B cell (primary cell): ENCODE measurements at regions not wholly inside any gene's neighbourhood (a gene's known extent, or its start where the extent isn't known, plus 50 kb on each side); places are given as distances from the start of the nearest gene placed in this dataset.

ENCODE experiments used
- ATAC-seq: fragments of 200-7000 bp; cut with Tn5 transposase; one replicate; pipeline ENCODE4 v1.10.0; 2021; ENCODE audit warnings: low read depth, mild to moderate bottlenecking, moderate number of reproducible peaks, moderate library complexity
- CTCF ChIA-PET: fragments of 350-600 bp; sonication (Branson Sonifier 250); formaldehyde crosslinking; loops from one replicate; lab custom pipeline; 2021; ENCODE audit warnings: antibody characterized with exemption, inconsistent platforms; lab: Charles Lee
- POLR2A ChIA-PET: fragments of 350-600 bp; sonication (Branson Sonifier 250); formaldehyde crosslinking; loops from one replicate; lab custom pipeline; 2021; ENCODE audit warnings: antibody characterized with exemption; lab: Charles Lee
- DNase-seq: peaks from one replicate; pipeline ENCODE4 v3.0.0; 2013
- H2AFZ ChIP-seq: 2 replicates; pipeline ENCODE4 v1.6.1; 2012; ENCODE audit warnings: mild to moderate bottlenecking, low read depth, low read length; ENCODE audit not compliant: insufficient read depth, poor library complexity, severe bottlenecking
- H3K27ac ChIP-seq, 2 donors: 1 replicate in 1 of 2; 2 replicates in 1 of 2; pipeline ENCODE4 v1.5.1; 2012 to 2013; ENCODE audit warnings: low read length in 2 of 2, mild to moderate bottlenecking in 2 of 2, moderate library complexity in 1 of 2
- H3K27me3 ChIP-seq, 4 experiments: fragments of 200-600 bp in 1 of 4; sonication (generic) in 1 of 4; replicated peaks in 1 of 4; 1 replicate in 2 of 4; 2 replicates in 2 of 4; pipeline versions ENCODE4 v1.6.1 to v1.7.0; 2013 to 2016; ENCODE audit warnings: low read length in 3 of 4, mild to moderate bottlenecking in 2 of 4, mixed read lengths in 1 of 4, moderate library complexity in 1 of 4; ENCODE audit not compliant: insufficient read depth in 4 of 4, control insufficient read depth in 3 of 4; ENCODE audit errors: control extremely low read depth in 1 of 4
- H3K36me3 ChIP-seq, 2 experiments: replicated peaks in 1 of 2; 1 replicate in 1 of 2; 2 replicates in 1 of 2; pipeline versions ENCODE4 v1.6.1 to v1.7.1; 2013; ENCODE audit warnings: low read length in 1 of 2; ENCODE audit not compliant: insufficient read depth in 2 of 2, control insufficient read depth in 1 of 2; ENCODE audit errors: control extremely low read depth in 1 of 2, extremely low read depth in 1 of 2
- H3K4me1 ChIP-seq, 2 donors: fragments of 200-600 bp in 1 of 2; sonication (generic) in 1 of 2; 1 replicate in 1 of 2; 2 replicates in 1 of 2; pipeline versions ENCODE4 v1.5.1 to v1.6.1; 2013 to 2017; ENCODE audit warnings: low read length in 2 of 2; ENCODE audit not compliant: control insufficient read depth in 2 of 2, insufficient read depth in 2 of 2
- H3K4me2 ChIP-seq: replicated peaks from 2 replicates; pipeline ENCODE3; 2012; ENCODE audit warnings: mild to moderate bottlenecking, low read depth, low read length; ENCODE audit not compliant: poor library complexity, severe bottlenecking
- H3K4me3 ChIP-seq, 5 experiments: fragments of 200-600 bp in 1 of 5; sonication (generic) in 1 of 5; 1 replicate in 3 of 5; 2 replicates in 2 of 5; pipeline versions ENCODE4 v1.5.1 to v1.7.0; 2011 to 2016; ENCODE audit warnings: low read length in 4 of 5, mild to moderate bottlenecking in 4 of 5, low read depth in 2 of 5, control low read depth in 1 of 5, moderate library complexity in 1 of 5; ENCODE audit not compliant: insufficient read depth in 1 of 5; ENCODE audit errors: control extremely low read depth in 1 of 5, extremely low read depth in 1 of 5
- H3K79me2 ChIP-seq: fragments of 200-600 bp; sonication (generic); one replicate; pipeline ENCODE4 v1.6.0; 2016; ENCODE audit warnings: low read length; ENCODE audit not compliant: control insufficient read depth, insufficient read depth
- H3K9ac ChIP-seq: fragments of 200-600 bp; sonication (generic); 2 replicates; pipeline ENCODE4 v1.6.1; 2017; ENCODE audit warnings: mild to moderate bottlenecking, low read length, moderate library complexity
- H3K9me3 ChIP-seq, 3 donors: one replicate each; pipeline versions ENCODE4 v1.6.1 to v1.7.1; 2013; ENCODE audit warnings: low read length in 2 of 3; ENCODE audit not compliant: control insufficient read depth in 2 of 3, insufficient read depth in 1 of 3; ENCODE audit errors: control extremely low read depth in 1 of 3
- H4K20me1 ChIP-seq: 2 replicates; pipeline ENCODE4 v1.6.0; 2012; ENCODE audit warnings: mild to moderate bottlenecking, low read length; ENCODE audit not compliant: insufficient read depth, control insufficient read depth, poor library complexity, severe bottlenecking
- H3K27ac Mint-ChIP-seq: one replicate; pipeline ENCODE4 v1.8.0; 2021; ENCODE audit warnings: mixed read lengths
- H3K27me3 Mint-ChIP-seq: one replicate; pipeline ENCODE4 v1.8.0; 2021; ENCODE audit warnings: mixed read lengths
- H3K4me1 Mint-ChIP-seq: one replicate; pipeline ENCODE4 v1.8.0; 2021; ENCODE audit warnings: mixed read lengths
- H3K4me3 Mint-ChIP-seq: one replicate; pipeline ENCODE4 v1.8.0; 2021; ENCODE audit warnings: mixed read lengths
- H3K9me3 Mint-ChIP-seq: one replicate; pipeline ENCODE4 v1.8.0; 2022; ENCODE audit warnings: mixed read lengths; ENCODE audit not compliant: insufficient read depth
- CTCF ChIP-seq: fragments of 200-600 bp; IDR thresholded peaks from one replicate; pipeline ENCODE4 v1.8.0; 2022; ENCODE audit warnings: antibody characterized with exemption, mild to moderate bottlenecking
- EZH2 ChIP-seq: IDR thresholded peaks from 2 replicates; pipeline ENCODE4 v1.6.1; 2012; ENCODE audit warnings: borderline replicate concordance, low read depth, mild to moderate bottlenecking, moderate library complexity, low read length; ENCODE audit not compliant: insufficient read depth, poor library complexity, severe bottlenecking
- WGBS: methylation state at CpG from one replicate; pipeline ENCODE4 v1.1.5; 2013; ENCODE audit warnings: missing lambda C conversion rate; ENCODE audit not compliant: insufficient coverage; 5-methylcytosine and 5-hydroxymethylcytosine counted together
- intact Hi-C: fragments of 100-400 bp; cut with micrococcal nuclease; formaldehyde crosslinking; loops from one replicate; pipeline ENCODE4 v1.10.0; 2022

DNA sequence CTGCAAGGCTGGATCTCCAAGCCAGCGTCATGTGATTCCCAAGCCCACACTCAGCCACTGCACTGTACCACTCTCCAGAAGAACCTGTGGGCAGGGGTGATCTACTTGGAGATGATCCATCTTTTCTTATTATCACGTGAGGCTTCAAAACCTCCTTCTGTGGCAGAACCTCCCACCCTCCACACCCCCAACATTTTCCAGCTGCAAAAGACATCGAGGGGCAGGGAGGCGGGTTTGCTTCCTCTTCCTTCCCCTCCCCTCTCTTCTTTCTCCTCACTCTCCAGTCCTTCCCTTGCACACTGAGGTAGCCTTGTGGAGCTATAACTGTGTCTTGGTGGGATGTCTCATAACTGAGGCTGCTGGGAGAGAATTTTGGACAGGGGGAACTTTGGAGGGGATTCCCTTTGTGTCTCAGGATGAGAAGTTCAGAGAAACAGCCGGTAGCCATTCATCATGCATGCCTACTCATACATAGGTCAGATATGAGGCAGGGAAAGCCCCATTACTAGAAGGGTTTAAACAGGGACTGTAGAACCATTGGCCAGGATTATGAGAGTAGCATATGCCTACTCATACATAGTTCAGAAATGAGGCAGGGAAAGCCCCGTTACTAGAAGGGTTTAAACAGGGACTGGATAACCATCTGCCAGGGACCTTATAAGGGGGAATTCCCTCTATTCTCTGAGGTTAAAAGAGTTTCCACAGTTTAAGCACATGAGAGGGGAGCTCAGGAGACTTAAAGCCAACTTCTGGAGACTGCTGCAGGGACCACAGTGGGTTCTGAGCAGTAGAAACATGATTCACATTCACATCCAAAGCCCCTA, 420.7 kb upstream of the CADM1 start:
- Mint-ChIP-seq H3K9me3 (no peaks in the 10 kb centered on the region), H3K27me3 (no peaks in the 10 kb centered on the region), H3K4me3 (peak overlapping the region; percentile 12), H3K4me1 (peaks cover 28% of the 10 kb centered on the region), H3K27ac (no peak overlapping the region)
- POLR2A ChIA-PET = interaction anchor here (0.6 kb wide), 1 partner anchor 382 kb away, joined by 4 read pairs; no protein-coding TSS in a partner anchor
- TF ChIP-seq CTCF = no peak
- no peak for TF ChIP-seq EZH2
- H4K20me1 ChIP-seq = no peaks in the 10 kb centered on the region
- H3K36me3 ChIP-seq = no peaks in the 10 kb centered on the region
- peak; percentile 76 for ATAC-seq
- no peak overlapping the region for H3K4me3 ChIP-seq
- peaks cover 0 to 10% of the 10 kb centered on the region in 2 donors for H3K4me1 ChIP-seq
- intact Hi-C loops = no loop called here
- WGBS = 10% methylated on average over 2 of the region's 6 CpGs
- H3K9ac ChIP-seq = no peak overlapping the region
- H3K9me3 ChIP-seq = peaks cover 0 to 8% (median 0%) of the 10 kb centered on the region in 3 donors
- no peak overlapping the region for H3K27ac ChIP-seq
- no peaks in the 10 kb centered on the region for H3K27me3 ChIP-seq
- no peak overlapping the region for H2AFZ ChIP-seq
- H3K79me2 ChIP-seq = no peaks in the 10 kb centered on the region
- no peak overlapping the region for H3K4me2 ChIP-seq
- peak; percentile 19 for DNase-seq
- CTCF ChIA-PET = no interaction called here

DNA sequence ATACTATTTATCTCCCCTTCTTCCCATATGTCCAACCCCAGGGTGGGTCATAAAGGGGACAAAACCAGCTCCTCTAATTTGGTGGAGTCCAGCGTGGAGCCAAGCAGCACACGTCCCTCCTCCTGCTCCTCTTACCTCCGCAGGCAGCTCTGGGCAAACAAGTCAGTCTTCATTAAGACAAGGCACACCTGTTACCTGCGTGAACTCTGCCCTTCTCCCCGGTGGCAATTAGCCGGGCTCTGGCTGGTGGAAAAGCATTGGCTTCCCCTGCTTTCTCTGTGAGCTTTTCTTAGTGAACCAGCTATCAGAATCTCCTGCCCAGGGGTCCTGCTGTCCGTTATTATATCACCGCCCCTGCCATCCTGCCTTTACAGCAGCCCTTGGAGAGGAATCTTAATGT, 418.7 kb upstream of the CADM1 start:
- Mint-ChIP-seq H3K9me3 (no peaks in the 10 kb centered on the region), H3K4me1 (peaks cover 20% of the 10 kb centered on the region), H3K27me3 (no peaks in the 10 kb centered on the region), H3K27ac (no peak overlapping the region), H3K4me3 (no peak overlapping the region)
- POLR2A ChIA-PET = no interaction called here
- no peak for TF ChIP-seq EZH2
- TF ChIP-seq CTCF = no peak
- Histone ChIP-seq H3K4me2 (no peak overlapping the region), H3K4me1 (peaks cover 0 to 7% of the 10 kb centered on the region in 2 donors), H2AFZ (no peak overlapping the region), H3K4me3 (no peak overlapping the region), H3K9ac (no peak overlapping the region), H3K27ac (no peak overlapping the region), H3K36me3 (no peaks in the 10 kb centered on the region), H4K20me1 (no peaks in the 10 kb centered on the region), H3K79me2 (no peaks in the 10 kb centered on the region), H3K9me3 (peaks cover 0 to 8% (median 0%) of the 10 kb centered on the region in 3 donors), H3K27me3 (no peaks in the 10 kb centered on the region)
- 94% methylated on average over 7 of the region's 8 CpGs for WGBS
- intact Hi-C loops = no loop called here
- no peak for ATAC-seq
- no peak for DNase-seq
- CTCF ChIA-PET = no interaction called here
